DND-41 (cell line): ENCODE measurements at regions not wholly inside any gene's neighbourhood (a gene's known extent, or its start where the extent isn't known, plus 50 kb on each side); places are given as distances from the start of the nearest gene placed in this dataset.

Experiments
- ATAC-seq: fragments of 200-7000 bp; cut with Tn5 transposase; 3 replicates; pipeline ENCODE4 v1.9.1; 2021; ENCODE audit warnings: low read depth; ENCODE audit not compliant: insufficient read depth
- DNase-seq: peaks from one replicate; pipeline ENCODE4 v3.0.0-alpha.2; 2020
- H2AFZ ChIP-seq: 2 replicates; pipeline ENCODE4 v1.6.0; 2012; ENCODE audit warnings: low read depth, low read length
- H3K27ac ChIP-seq: 2 replicates; pipeline ENCODE4 v1.5.1; 2012; ENCODE audit warnings: low read length, inconsistent platforms
- H3K27me3 ChIP-seq: fragments of 200-600 bp; sonication (generic); 2 replicates; pipeline ENCODE4 v1.6.0; 2012; ENCODE audit warnings: low read length, mild to moderate bottlenecking, inconsistent platforms; ENCODE audit not compliant: insufficient read depth, poor library complexity
- H3K36me3 ChIP-seq: 2 replicates; pipeline ENCODE4 v1.5.1; 2012; ENCODE audit warnings: low read length, inconsistent platforms; ENCODE audit not compliant: insufficient read depth
- H3K4me1 ChIP-seq: 2 replicates; pipeline ENCODE4 v1.5.1; 2012; ENCODE audit warnings: mild to moderate bottlenecking, low read length; ENCODE audit not compliant: insufficient read depth
- H3K4me2 ChIP-seq: 2 replicates; pipeline ENCODE4 v1.6.0; 2012; ENCODE audit warnings: mild to moderate bottlenecking, moderate library complexity, low read length, inconsistent platforms; ENCODE audit not compliant: insufficient read depth
- H3K4me3 ChIP-seq, 2 experiments: fragments of 200-600 bp in 1 of 2; shearing (Covaris generic) in 1 of 2; 2 replicates each; pipeline ENCODE4 v1.5.1; 2012 to 2016; ENCODE audit warnings: inconsistent platforms in 2 of 2, low read length in 2 of 2, mild to moderate bottlenecking in 2 of 2, low read depth in 1 of 2, moderate library complexity in 1 of 2
- H3K79me2 ChIP-seq: 2 replicates; pipeline ENCODE4 v1.6.0; 2012; ENCODE audit warnings: low read length, inconsistent platforms; ENCODE audit not compliant: insufficient read depth
- H3K9ac ChIP-seq: 2 replicates; pipeline ENCODE4 v1.6.0; 2012; ENCODE audit warnings: low read depth, mild to moderate bottlenecking, inconsistent platforms, low read length, moderate library complexity
- H3K9me3 ChIP-seq: 2 replicates; pipeline ENCODE4 v1.5.1; 2012; ENCODE audit warnings: low read length, moderate library complexity, mild to moderate bottlenecking, inconsistent platforms; ENCODE audit not compliant: insufficient read depth, severe bottlenecking
- H4K20me1 ChIP-seq: 2 replicates; pipeline ENCODE4 v1.6.0; 2012; ENCODE audit warnings: low read length; ENCODE audit not compliant: insufficient read depth
- CTCF ChIP-seq: IDR thresholded peaks from 2 replicates; pipeline ENCODE4 v1.5.1; 2012; ENCODE audit warnings: borderline replicate concordance, low read length, moderate library complexity, mild to moderate bottlenecking; ENCODE audit not compliant: poor library complexity, severe bottlenecking; ENCODE audit errors: extremely low read depth
- EZH2 ChIP-seq: IDR thresholded peaks from 3 replicates; pipeline ENCODE4 v1.6.1; 2012; ENCODE audit warnings: borderline replicate concordance, low read depth, mild to moderate bottlenecking, moderate library complexity, low read length, inconsistent platforms; ENCODE audit not compliant: severe bottlenecking

- no peak for TF ChIP-seq EZH2
- TF ChIP-seq CTCF, result no peak
- Histone ChIP-seq H3K27ac (no peak overlapping the region), H3K4me1 (no peaks in the 10 kb centered on the region), H3K4me3 (no peak overlapping the region), H3K4me2 (no peak overlapping the region), H3K79me2 (no peaks in the 10 kb centered on the region), H3K36me3 (no peaks in the 10 kb centered on the region), H3K27me3 (peaks cover 2% of the 10 kb centered on the region), H4K20me1 (no peaks in the 10 kb centered on the region), H3K9ac (no peak overlapping the region), H2AFZ (no peak overlapping the region), H3K9me3 (no peaks in the 10 kb centered on the region)
- DNase-seq, result no peak
- no peak for ATAC-seq
Measured at GRCh38 chr7:94333810-94334209, 60.9 kb upstream of the COL1A2 start.

- H3K27me3 ChIP-seq, result peaks cover 2% of the 10 kb centered on the region
- H3K4me3 ChIP-seq, result no peak overlapping the region
- H3K9ac ChIP-seq, result no peak overlapping the region
- TF ChIP-seq EZH2, result no peak
- TF ChIP-seq CTCF, result no peak
- H3K9me3 ChIP-seq, result no peaks in the 10 kb centered on the region
- no peak overlapping the region for H2AFZ ChIP-seq
- no peaks in the 10 kb centered on the region for H4K20me1 ChIP-seq
- H3K4me2 ChIP-seq, result no peak overlapping the region
- ATAC-seq (no peak), DNase-seq (no peak)
- no peaks in the 10 kb centered on the region for H3K4me1 ChIP-seq
- no peaks in the 10 kb centered on the region for H3K36me3 ChIP-seq
- H3K27ac ChIP-seq, result no peak overlapping the region
- H3K79me2 ChIP-seq, result no peaks in the 10 kb centered on the region
Measured at GRCh38 chr7:94335586-94335985, 59.1 kb upstream of the COL1A2 start.

GRCh38 chr7:94336009-94336408 lies 58.7 kb upstream of the COL1A2 start:
- DNase-seq, result no peak

More at GRCh38 chr7:94336009-94336408, 58.7 kb upstream of the COL1A2 start:
- no peak overlapping the region for H3K4me2 ChIP-seq
- no peak for ATAC-seq
- H3K27me3 ChIP-seq, result peaks cover 2% of the 10 kb centered on the region
- H3K36me3 ChIP-seq, result no peaks in the 10 kb centered on the region
- H3K4me3 ChIP-seq, result no peak overlapping the region
- TF ChIP-seq EZH2 (no peak), CTCF (no peak)
- H3K27ac ChIP-seq, result no peak overlapping the region
- H2AFZ ChIP-seq, result no peak overlapping the region
- H3K9me3 ChIP-seq, result no peaks in the 10 kb centered on the region
- H3K9ac ChIP-seq, result no peak overlapping the region
- no peaks in the 10 kb centered on the region for H4K20me1 ChIP-seq
- no peaks in the 10 kb centered on the region for H3K79me2 ChIP-seq
- no peaks in the 10 kb centered on the region for H3K4me1 ChIP-seq
